ENCODE measurements at regions not wholly inside any gene's neighbourhood (a gene's known extent, or its start where the extent isn't known, plus 50 kb on each side); places are given as distances from the start of the nearest gene placed in this dataset.
A peak's percentile ranks its signal among the peaks of the same experiment; 100 is the strongest.

GRCh38 chr3:170749765-170750477 lies 120.1 kb downstream of the RPL22L1 start:
- Histone ChIP-seq H3K9me3 (no peaks in the 10 kb centered on the region), H3K27ac (replicated peaks in 1 of 4) (no peak overlapping the region), H3K4me3 (no peak overlapping the region), H3K4me1 (peaks cover 8 to 11% (median 10%) of the 10 kb centered on the region in 4 donors), H3K36me3 (no peaks in the 10 kb centered on the region), H3K27me3 (no peaks in the 10 kb centered on the region)
- no peak for TF ChIP-seq POLR2A (IDR thresholded peaks at IDR 0.05; ENCODE audit: low read depth)
- intact Hi-C loops (cut with DNase I) = no loop called here
- DNase-seq (ENCODE audit: extremely low spot score) = no peak

DNA sequence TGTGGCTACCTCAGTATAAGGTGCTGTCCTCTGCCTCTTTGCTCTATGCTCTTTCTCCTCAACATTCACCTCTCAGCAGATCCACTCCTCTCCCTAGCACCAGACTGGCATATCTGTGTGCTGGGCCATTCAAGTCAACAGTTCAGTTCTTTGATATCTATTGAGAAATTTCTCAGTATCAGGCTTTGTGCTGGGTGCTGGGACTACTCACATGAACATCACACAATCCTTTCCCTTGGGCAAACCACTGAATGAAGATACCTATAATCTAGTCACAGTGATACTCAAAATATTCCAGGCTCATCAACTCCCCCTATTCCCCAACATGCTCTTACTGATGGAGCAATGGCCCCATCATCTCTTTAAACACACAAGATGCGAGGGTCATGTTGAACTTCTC lies 120.8 kb downstream of the RPL22L1 start:
- Histone ChIP-seq H3K36me3 (no peaks in the 10 kb centered on the region), H3K27me3 (no peaks in the 10 kb centered on the region), H3K9me3 (no peaks in the 10 kb centered on the region), H3K4me3 (no peak overlapping the region), H3K27ac (replicated peaks in 1 of 4) (no peak overlapping the region), H3K4me1 (peaks cover 8 to 11% (median 10%) of the 10 kb centered on the region in 4 donors)
- whole genome bisulfite sequencing = 96% methylated on average over 1 of the region's 1 CpG
- TF ChIP-seq POLR2AphosphoS5 (IDR thresholded peaks at IDR 0.05) (no peak), POLR2A (IDR thresholded peaks at IDR 0.05; ENCODE audit: low read depth) (no peak), EP300 (IDR thresholded peaks at IDR 0.05) (no peak), CTCF (IDR thresholded peaks at IDR 0.05) (no peak)
- peak; percentile 55 for DNase-seq (ENCODE audit: extremely low spot score)
- intact Hi-C loops (cut with DNase I) = no loop called here

DNA sequence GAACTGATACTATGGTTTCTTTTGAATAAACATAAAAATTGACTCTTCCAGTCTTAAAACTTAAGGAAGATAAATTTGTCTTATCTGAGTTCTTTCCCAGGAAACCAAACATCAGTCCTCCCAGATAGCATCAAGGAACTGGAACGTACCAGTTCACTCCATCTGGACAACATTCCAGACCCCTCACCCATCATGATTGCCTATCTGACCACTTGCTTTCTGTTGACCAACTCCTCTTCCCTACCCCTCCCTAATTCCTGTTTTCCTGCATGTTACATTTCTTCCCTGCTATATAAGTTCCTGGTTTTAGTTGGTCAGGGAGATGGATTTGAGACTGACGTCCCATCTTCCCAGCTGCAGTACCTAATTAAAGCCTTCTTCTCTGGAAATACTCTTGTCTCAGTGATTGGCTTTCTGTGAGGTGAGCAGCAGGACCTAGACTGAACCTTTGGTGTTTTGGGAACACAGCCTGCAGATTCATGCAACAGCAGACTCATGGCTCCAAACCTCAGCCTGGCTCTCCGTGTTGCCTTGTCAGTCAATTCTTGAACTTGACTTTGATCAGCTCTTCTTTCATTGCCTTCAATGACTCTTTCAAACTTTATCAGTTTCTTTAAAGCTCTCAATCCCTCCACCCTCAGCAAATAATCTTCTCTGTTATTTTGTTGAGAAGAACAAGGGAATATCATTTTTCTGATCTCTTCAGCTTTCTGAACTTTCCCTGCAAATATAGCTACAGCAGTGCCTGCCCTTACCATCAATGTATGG lies 123.6 kb downstream of the RPL22L1 start:
- Histone ChIP-seq H3K27me3 (no peaks in the 10 kb centered on the region), H3K27ac (replicated peaks in 1 of 4) (no peak overlapping the region), H3K9me3 (no peaks in the 10 kb centered on the region), H3K4me1 (peaks cover 0 to 5% (median 4%) of the 10 kb centered on the region in 4 donors), H3K4me3 (no peak overlapping the region), H3K36me3 (no peaks in the 10 kb centered on the region)
- DNase-seq (ENCODE audit: extremely low spot score) = no peak
- TF ChIP-seq POLR2AphosphoS5 (IDR thresholded peaks at IDR 0.05) = no peak
- intact Hi-C loops (cut with DNase I) = no loop called here
- 88% methylated on average over 3 of the region's 3 CpGs for WGBS

DNA sequence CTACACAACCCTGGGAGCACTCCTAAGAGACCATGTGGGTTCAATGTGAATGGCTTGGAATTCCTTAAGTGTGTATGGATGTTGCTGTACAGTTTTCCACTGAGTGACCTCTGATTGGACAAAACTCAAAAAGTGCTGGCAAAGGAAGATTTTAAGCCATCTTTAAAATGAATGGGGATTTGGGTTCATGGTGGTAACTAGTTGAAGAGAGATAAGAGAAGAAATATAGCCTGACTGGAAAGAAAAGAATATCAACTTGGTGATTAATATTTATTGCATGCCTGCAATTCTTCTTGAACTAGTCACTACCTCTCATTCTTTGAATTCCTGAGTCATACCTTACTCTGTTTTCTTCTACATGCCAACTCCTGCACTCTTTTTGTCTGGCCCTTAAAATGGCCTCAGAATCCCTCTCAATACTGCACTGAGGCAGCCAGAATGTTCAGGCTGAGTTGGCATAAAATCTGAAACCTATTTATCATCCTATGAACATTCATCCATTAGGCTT lies 124.7 kb downstream of the RPL22L1 start:
- no peak for TF ChIP-seq CTCF (IDR thresholded peaks at IDR 0.05)
- no peak for TF ChIP-seq EP300 (IDR thresholded peaks at IDR 0.05)
- TF ChIP-seq POLR2A (IDR thresholded peaks at IDR 0.05; ENCODE audit: low read depth) = no peak
- intact Hi-C loops (cut with DNase I) = no loop called here

DNA sequence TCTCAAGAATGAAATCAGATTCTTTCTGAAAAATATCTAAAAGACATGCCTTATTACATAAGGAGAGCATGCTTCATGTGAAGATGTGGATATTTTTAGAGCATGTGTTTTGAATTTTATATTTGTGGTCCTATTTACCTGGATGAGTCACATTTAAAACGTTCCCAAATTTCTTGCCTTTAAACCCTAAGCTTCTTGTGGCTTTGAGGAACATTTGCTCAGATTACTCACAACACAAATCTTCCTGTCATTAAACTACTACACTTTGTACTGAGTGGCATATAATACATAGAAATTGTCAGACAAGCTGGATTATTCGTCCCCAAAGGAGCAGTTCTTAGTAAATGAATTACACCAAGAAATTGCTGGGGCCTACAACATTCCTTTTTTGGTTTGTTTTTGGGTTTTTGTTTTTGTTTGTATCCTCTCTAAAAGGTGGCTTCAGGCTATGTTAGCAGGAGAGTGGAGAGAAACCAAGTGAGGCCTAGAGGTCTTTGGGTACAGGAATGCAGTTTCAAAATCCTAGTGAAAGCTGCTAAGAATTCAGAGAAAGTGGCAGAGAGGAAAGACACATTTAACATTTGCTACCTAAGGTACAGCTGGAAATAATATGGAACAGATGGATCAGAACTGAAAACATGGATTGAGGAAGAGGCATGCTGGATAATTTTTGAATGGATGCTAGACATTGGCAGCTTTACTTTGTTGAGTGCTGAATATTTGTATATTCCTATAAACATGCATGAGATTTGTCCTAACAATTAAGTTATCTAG lies 128.1 kb downstream of the RPL22L1 start:
- 65% methylated on average over 2 of the region's 2 CpGs for WGBS
- no peak for DNase-seq (ENCODE audit: extremely low spot score)
- intact Hi-C loops (cut with DNase I) = no loop called here

More for the DNA sequence above, 124.7 kb downstream of the RPL22L1 start:
- Histone ChIP-seq H3K9me3 (no peaks in the 10 kb centered on the region), H3K27ac (replicated peaks in 1 of 4) (no peak overlapping the region), H3K4me3 (no peak overlapping the region), H3K4me1 (peaks cover 0 to 8% (median 0%) of the 10 kb centered on the region in 4 donors), H3K27me3 (no peaks in the 10 kb centered on the region), H3K36me3 (no peaks in the 10 kb centered on the region)
- DNase-seq (ENCODE audit: extremely low spot score) = no peak

More for the DNA sequence above, 128.1 kb downstream of the RPL22L1 start:
- Histone ChIP-seq H3K4me1 (peaks cover 0 to 11% (median 0%) of the 10 kb centered on the region in 4 donors), H3K27me3 (no peaks in the 10 kb centered on the region), H3K36me3 (no peaks in the 10 kb centered on the region), H3K27ac (replicated peaks in 1 of 4) (peak overlapping the region in 1 of 4 donors; percentile 45), H3K4me3 (no peak overlapping the region), H3K9me3 (no peaks in the 10 kb centered on the region)
- no peak for TF ChIP-seq CTCF (IDR thresholded peaks at IDR 0.05)
- TF ChIP-seq POLR2A (IDR thresholded peaks at IDR 0.05; ENCODE audit: low read depth) = no peak
- no peak for TF ChIP-seq POLR2AphosphoS5 (IDR thresholded peaks at IDR 0.05)
- TF ChIP-seq EP300 (IDR thresholded peaks at IDR 0.05) = no peak

All from esophagus muscularis mucosa (tissue), 4 donors.